ENCODE measurements at regions not wholly inside any gene's neighbourhood (a gene's known extent, or its start where the extent isn't known, plus 50 kb on each side); places are given as distances from the start of the nearest gene placed in this dataset.

DNA sequence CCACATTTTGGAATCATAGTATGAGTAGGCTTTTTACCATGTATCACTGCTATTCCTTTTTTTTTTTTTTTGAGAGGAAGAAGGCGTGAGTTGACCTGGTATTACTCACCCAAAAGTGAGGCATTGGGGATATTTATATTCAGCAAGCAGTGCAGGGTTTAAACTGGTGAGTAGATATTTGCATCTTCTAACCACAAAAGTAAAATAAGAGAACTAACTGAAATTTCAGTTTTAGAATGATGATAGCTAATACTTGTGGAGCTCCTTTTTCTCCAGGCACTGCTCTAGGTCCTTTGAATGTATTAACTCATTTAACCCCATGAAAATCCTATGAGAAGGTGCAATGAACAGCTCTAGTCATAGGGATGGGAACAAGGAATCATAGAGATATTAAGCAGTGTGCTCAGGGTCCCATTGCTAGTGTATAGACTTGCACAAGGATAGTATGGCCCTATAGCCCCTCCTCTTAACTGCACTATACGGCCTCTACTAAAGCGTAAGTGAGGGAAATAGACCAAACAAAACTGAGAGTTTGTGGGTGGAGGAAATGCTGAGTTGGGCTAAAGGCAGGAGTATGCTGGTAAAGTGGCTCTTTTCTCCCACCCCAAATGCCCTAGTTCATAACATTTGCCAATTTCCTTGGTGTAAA, 104.3 kb upstream of the MAX start:
- TF ChIP-seq POLR2AphosphoS5 (IDR thresholded peaks at IDR 0.05; ENCODE audit: borderline replicate concordance, low read depth, low read length) (no peak), EZH2 (IDR thresholded peaks at IDR 0.05) (no peak), FOXP2 (optimal IDR thresholded peaks at IDR 0.05; ENCODE audit: control extremely low read depth, extremely low read length, insufficient read depth) (no peak)
